ENCODE measurements at regions not wholly inside any gene's neighbourhood (a gene's known extent, or its start where the extent isn't known, plus 50 kb on each side); places are given as distances from the start of the nearest gene placed in this dataset.

- no peak overlapping the region for H3K4me3 ChIP-seq (ENCODE audit: low read depth, low read length)
- DNase-seq (ENCODE audit: low read depth) = no peak
- TF ChIP-seq CTCF (IDR thresholded peaks at IDR 0.05; ENCODE audit: insufficient read depth, low read length) = no peak
These were observed 687.9 kb upstream of the AADAT start for GRCh38 chr4:170777663-170778062.

GRCh38 chr4:170776983-170777382 is 687.2 kb upstream of the AADAT start:
- no peak for DNase-seq (ENCODE audit: low read depth)
- H3K4me3 ChIP-seq (ENCODE audit: low read depth, low read length) = no peak overlapping the region
- TF ChIP-seq CTCF (IDR thresholded peaks at IDR 0.05; ENCODE audit: insufficient read depth, low read length) = no peak

GRCh38 chr4:170775851-170776250 is 686.1 kb upstream of the AADAT start:
- no peak for TF ChIP-seq CTCF (IDR thresholded peaks at IDR 0.05; ENCODE audit: insufficient read depth, low read length)
- DNase-seq (ENCODE audit: low read depth) = no peak
- no peak overlapping the region for H3K4me3 ChIP-seq (ENCODE audit: low read depth, low read length)

- no peak for TF ChIP-seq CTCF (IDR thresholded peaks at IDR 0.05; ENCODE audit: insufficient read depth, low read length)
- no peak overlapping the region for H3K4me3 ChIP-seq (ENCODE audit: low read depth, low read length)
- no peak for DNase-seq (ENCODE audit: low read depth)
These were observed 684.0 kb upstream of the AADAT start for GRCh38 chr4:170773709-170774273.

GRCh38 chr4:170772429-170772828 is 682.7 kb upstream of the AADAT start:
- no peak for DNase-seq (ENCODE audit: low read depth)
- TF ChIP-seq CTCF (IDR thresholded peaks at IDR 0.05; ENCODE audit: insufficient read depth, low read length) = no peak
- no peak overlapping the region for H3K4me3 ChIP-seq (ENCODE audit: low read depth, low read length)

GRCh38 chr4:170770664-170771063 is 680.9 kb upstream of the AADAT start:
- DNase-seq (ENCODE audit: low read depth) = no peak
- H3K4me3 ChIP-seq (ENCODE audit: low read depth, low read length) = no peak overlapping the region
- no peak for TF ChIP-seq CTCF (IDR thresholded peaks at IDR 0.05; ENCODE audit: insufficient read depth, low read length)

- no peak for TF ChIP-seq CTCF (IDR thresholded peaks at IDR 0.05; ENCODE audit: insufficient read depth, low read length)
- DNase-seq (ENCODE audit: low read depth) = no peak
- H3K4me3 ChIP-seq (ENCODE audit: low read depth, low read length) = no peak overlapping the region
These were observed 680.1 kb upstream of the AADAT start for GRCh38 chr4:170769862-170770261.
